ENCODE measurements at regions not wholly inside any gene's neighbourhood (a gene's known extent, or its start where the extent isn't known, plus 50 kb on each side); places are given as distances from the start of the nearest gene placed in this dataset.

DNA sequence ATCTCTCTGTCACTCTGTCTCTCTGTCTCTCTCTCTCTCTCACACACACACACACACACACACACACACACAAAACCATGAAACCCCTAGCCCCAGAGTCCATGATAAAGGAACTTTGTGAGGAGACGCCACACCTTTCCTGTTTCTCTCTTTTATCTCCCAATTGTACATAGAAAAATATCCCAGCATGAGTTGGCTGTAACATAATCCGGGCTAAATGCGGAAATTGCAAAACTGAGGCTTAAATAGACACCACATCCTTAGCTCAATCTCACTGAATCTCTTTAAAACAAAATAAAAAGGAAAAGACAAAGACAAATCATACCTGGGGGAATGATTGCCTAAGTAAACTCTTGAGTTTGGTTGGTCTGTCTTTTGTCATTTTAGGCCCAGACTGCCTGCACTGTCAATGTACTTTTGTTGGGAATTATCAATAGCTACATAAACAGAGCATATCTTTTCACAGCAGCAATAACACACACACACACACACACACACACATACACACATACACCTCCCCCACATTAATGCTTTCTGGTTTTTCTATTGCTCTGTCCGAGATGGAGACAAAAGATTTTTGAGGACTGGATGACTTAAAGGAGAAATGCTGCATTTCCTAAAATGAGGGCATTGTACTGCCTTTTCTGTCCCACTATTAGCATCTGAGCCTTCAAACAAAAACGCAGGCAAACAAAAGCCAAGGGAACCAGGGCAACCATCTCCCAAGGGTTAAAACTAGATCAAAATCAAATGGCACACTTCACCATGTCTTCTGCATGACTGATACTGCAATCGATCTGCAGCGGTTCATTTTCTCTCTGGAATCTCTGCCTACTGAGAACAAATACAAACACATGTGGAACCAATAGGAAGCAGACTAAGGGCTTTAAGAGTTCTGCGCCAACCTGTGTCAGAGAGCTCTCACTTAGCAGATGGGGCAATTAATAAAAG lies 321.5 kb downstream of the NFIB start:
- TF ChIP-seq, protein P1, sequence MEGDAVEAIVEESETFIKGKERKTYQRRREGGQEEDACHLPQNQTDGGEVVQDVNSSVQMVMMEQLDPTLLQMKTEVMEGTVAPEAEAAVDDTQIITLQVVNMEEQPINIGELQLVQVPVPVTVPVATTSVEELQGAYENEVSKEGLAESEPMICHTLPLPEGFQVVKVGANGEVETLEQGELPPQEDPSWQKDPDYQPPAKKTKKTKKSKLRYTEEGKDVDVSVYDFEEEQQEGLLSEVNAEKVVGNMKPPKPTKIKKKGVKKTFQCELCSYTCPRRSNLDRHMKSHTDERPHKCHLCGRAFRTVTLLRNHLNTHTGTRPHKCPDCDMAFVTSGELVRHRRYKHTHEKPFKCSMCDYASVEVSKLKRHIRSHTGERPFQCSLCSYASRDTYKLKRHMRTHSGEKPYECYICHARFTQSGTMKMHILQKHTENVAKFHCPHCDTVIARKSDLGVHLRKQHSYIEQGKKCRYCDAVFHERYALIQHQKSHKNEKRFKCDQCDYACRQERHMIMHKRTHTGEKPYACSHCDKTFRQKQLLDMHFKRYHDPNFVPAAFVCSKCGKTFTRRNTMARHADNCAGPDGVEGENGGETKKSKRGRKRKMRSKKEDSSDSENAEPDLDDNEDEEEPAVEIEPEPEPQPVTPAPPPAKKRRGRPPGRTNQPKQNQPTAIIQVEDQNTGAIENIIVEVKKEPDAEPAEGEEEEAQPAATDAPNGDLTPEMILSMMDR (conservative IDR thresholded peaks at IDR 0.05; ENCODE audit: low read depth, low read length): no peak

DNA sequence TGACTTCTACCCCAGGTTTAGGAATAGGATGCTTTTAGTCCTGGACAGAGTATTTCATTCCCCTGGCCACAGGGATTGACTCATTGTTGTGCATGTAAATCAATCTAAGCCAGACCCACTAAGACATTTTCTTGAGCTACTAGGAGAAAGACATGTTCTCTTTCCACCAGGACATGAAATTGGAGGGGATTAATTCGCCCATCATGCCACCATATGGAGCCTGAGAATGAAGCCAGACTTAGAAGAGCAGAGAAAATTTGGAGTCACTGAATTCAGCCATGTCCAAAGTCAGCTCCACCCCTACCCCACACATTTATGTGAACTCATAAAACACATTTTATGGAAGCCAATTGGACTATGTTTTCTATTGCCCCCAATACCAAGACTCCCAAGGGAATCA lies 322.5 kb downstream of the NFIB start:
- no peak overlapping the region for H3K4me3 ChIP-seq (ENCODE audit: low read depth, low read length)
- TF ChIP-seq, protein P1 (conservative IDR thresholded peaks at IDR 0.05; ENCODE audit: low read depth, low read length): no peak
- DNase-seq (ENCODE audit: low read depth): no peak

More for the DNA sequence above, 321.5 kb downstream of the NFIB start:
- no peak overlapping the region for H3K4me3 ChIP-seq (ENCODE audit: low read depth, low read length)
- peak; percentile 83 for DNase-seq (ENCODE audit: low read depth)

DNA sequence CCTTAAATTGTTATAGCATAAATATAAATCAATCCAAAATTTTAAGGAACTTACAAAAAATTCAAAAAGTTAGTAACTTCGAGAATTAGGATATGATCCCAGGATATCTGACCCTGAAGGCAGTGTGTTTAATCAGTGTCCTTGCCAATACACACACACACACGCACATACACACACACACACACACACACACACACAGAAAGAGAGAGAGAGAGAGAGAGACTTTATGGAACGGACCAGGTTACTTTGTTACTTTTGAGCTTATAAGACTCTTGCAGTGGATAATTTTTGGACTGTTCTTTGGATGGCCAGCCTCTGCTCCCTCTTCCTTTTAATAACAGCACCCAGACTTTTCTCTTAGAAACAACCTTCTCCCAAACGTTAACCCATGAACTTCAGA lies 322.9 kb downstream of the NFIB start:
- DNase-seq (ENCODE audit: low read depth): no peak
- H3K4me3 ChIP-seq (ENCODE audit: low read depth, low read length): no peak overlapping the region
- TF ChIP-seq, protein P1 (conservative IDR thresholded peaks at IDR 0.05; ENCODE audit: low read depth, low read length): no peak

DNA sequence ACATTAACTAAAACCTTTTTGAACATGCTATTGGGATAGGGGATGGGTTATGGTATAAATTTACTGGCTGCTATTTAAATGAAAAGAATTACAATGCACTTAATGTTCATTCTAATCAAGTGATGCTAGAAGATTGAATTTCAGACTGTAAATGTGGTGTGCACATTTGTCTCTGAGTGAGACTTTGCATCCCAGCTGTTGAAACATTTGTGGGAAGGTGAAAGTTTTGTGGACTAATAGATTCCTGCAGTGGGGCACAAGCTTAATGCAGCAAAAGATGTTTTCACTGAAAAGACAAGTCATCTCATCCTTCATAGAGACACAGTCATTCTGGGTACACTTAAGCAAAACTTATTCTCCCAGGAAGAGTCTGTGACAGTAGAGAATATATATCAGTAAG lies 323.6 kb downstream of the NFIB start:
- TF ChIP-seq, protein P1 (conservative IDR thresholded peaks at IDR 0.05; ENCODE audit: low read depth, low read length): no peak
- DNase-seq (ENCODE audit: low read depth): no peak

DNA sequence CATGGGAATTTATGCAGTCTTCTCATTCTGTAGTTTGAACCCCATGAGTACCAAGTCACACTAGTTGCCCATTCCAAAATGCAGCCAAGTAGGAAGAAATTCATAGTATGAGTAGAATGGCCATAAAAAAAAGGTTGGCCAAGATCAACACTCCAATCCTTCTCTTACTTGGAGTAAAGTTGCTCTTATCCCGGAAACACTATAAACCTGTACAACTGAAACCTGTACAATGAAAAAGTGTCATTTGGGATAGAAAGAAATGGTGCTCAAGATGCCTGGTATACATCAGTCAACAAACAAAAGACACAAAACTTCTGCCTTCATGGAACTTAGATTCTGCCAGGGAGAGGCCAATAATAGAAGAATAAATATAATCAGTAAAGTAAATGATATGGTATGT lies 325.0 kb downstream of the NFIB start:
- DNase-seq (ENCODE audit: low read depth): no peak
- H3K4me3 ChIP-seq (ENCODE audit: low read depth, low read length): no peak overlapping the region
- TF ChIP-seq, protein P1 (conservative IDR thresholded peaks at IDR 0.05; ENCODE audit: low read depth, low read length): no peak

More for the DNA sequence above, 323.6 kb downstream of the NFIB start:
- no peak overlapping the region for H3K4me3 ChIP-seq (ENCODE audit: low read depth, low read length)

DNA sequence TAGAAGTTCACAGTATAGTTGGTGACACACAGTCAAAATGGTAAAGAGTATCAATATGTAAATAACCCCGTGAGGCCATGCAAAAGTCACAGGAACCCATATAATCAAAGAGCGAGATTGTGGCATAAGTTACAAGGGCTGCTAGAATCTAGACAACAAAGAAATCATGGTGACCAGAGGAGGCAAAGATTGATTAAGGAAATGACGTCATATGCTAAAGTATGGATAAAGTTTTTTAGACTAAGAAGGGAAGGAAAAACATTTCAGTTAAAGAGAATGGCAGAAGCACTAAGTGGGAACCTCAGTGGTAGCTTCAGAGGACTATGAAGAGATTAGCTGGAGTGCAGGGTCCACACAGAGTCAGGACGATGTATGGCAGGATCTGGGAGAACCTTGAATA lies 330.3 kb downstream of the NFIB start:
- TF ChIP-seq, protein P1 (conservative IDR thresholded peaks at IDR 0.05; ENCODE audit: low read depth, low read length): no peak
- DNase-seq (ENCODE audit: low read depth): no peak
- no peak overlapping the region for H3K4me3 ChIP-seq (ENCODE audit: low read depth, low read length)

DNA sequence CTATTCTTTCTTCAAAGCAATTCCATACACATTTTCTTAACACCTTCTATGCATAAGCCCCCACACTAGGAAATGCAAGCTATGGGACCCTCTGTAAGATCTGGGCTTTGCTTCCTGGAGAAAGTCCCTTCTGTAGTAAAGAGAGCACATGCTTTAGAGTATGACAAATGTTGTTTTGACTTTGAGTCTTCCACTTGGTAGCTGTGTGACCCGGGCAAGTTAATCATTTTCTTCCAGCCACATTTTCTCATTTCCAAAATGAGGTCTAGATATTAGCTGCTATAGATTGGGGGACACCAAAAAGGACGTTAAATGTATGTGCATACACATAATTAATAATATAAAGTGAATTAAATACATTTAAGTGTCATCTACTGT lies 334.0 kb downstream of the NFIB start:
- TF ChIP-seq, protein P1 (conservative IDR thresholded peaks at IDR 0.05; ENCODE audit: low read depth, low read length): no peak
- no peak for DNase-seq (ENCODE audit: low read depth)
- no peak overlapping the region for H3K4me3 ChIP-seq (ENCODE audit: low read depth, low read length)

All from choroid plexus epithelial cell (primary cell).